Chondrocyte (in vitro differentiated cells): ENCODE measurements at regions not wholly inside any gene's neighbourhood (a gene's known extent, or its start where the extent isn't known, plus 50 kb on each side); places are given as distances from the start of the nearest gene placed in this dataset.

Experiments
- DNase-seq: peaks from one replicate; pipeline ENCODE4 v3.0.0; 2021; ENCODE audit warnings: mixed read lengths, low spot score
- H3K27ac Mint-ChIP-seq: one replicate; pipeline ENCODE4 v1.8.0; 2021; ENCODE audit warnings: mild to moderate bottlenecking, moderate library complexity, mixed read lengths; ENCODE audit not compliant: unreplicated experiment
- H3K27me3 Mint-ChIP-seq: 2 replicates; pipeline ENCODE4 v1.8.0; 2021; ENCODE audit warnings: low read depth, mixed read lengths
- H3K36me3 Mint-ChIP-seq: 2 replicates; pipeline ENCODE4 v1.8.0; 2021; ENCODE audit warnings: low read depth, mixed read lengths
- H3K4me1 Mint-ChIP-seq: 2 replicates; pipeline ENCODE4 v1.8.0; 2021; ENCODE audit warnings: low read depth, mild to moderate bottlenecking, mixed read lengths
- H3K4me3 Mint-ChIP-seq: one replicate; pipeline ENCODE4 v1.8.0; 2021; ENCODE audit warnings: mild to moderate bottlenecking, moderate library complexity, mixed read lengths; ENCODE audit not compliant: unreplicated experiment
- H3K9me3 Mint-ChIP-seq: 2 replicates; pipeline ENCODE4 v1.8.0; 2021; ENCODE audit warnings: low read depth, mixed read lengths
- CTCF ChIP-seq: fragments of 200-600 bp; sonication (generic); IDR thresholded peaks from 2 replicates; pipeline ENCODE4 v1.5.0; 2021; ENCODE audit warnings: antibody characterized with exemption, mild to moderate bottlenecking, moderate library complexity

GRCh38 chr3:117235304-117235703 is 525.7 kb downstream of the TUSC7 start:
- Mint-ChIP-seq H3K27me3 (peaks cover 8% of the 10 kb centered on the region), H3K9me3 (peaks cover 6% of the 10 kb centered on the region), H3K4me1 (no peaks in the 10 kb centered on the region), H3K27ac (no peak overlapping the region), H3K36me3 (no peaks in the 10 kb centered on the region), H3K4me3 (no peak overlapping the region)
- DNase-seq = no peak
- no peak for TF ChIP-seq CTCF

- Mint-ChIP-seq H3K4me1 (no peaks in the 10 kb centered on the region), H3K4me3 (no peak overlapping the region), H3K27ac (no peak overlapping the region), H3K27me3 (peaks cover 10% of the 10 kb centered on the region), H3K36me3 (no peaks in the 10 kb centered on the region), H3K9me3 (peaks cover 6% of the 10 kb centered on the region)
- no peak for DNase-seq
- no peak for TF ChIP-seq CTCF
These were observed 529.2 kb downstream of the TUSC7 start for GRCh38 chr3:117238806-117239205.

GRCh38 chr3:117243657-117244056 is 534.1 kb downstream of the TUSC7 start:
- Mint-ChIP-seq H3K36me3 (no peaks in the 10 kb centered on the region), H3K9me3 (no peaks in the 10 kb centered on the region), H3K27ac (no peak overlapping the region), H3K27me3 (peaks cover 7% of the 10 kb centered on the region), H3K4me1 (no peaks in the 10 kb centered on the region), H3K4me3 (no peak overlapping the region)
- no peak for DNase-seq
- no peak for TF ChIP-seq CTCF

- H3K27me3 Mint-ChIP-seq = peaks cover 4% of the 10 kb centered on the region
- H3K4me3 Mint-ChIP-seq = no peak overlapping the region
- no peaks in the 10 kb centered on the region for H3K9me3 Mint-ChIP-seq
- no peak for TF ChIP-seq CTCF
- DNase-seq = no peak
- no peaks in the 10 kb centered on the region for H3K36me3 Mint-ChIP-seq
- H3K27ac Mint-ChIP-seq = no peak overlapping the region
- H3K4me1 Mint-ChIP-seq = no peaks in the 10 kb centered on the region
These were observed 537.4 kb downstream of the TUSC7 start for GRCh38 chr3:117246771-117247555.

- Mint-ChIP-seq H3K27me3 (peaks cover 3% of the 10 kb centered on the region), H3K4me1 (no peaks in the 10 kb centered on the region), H3K27ac (no peak overlapping the region), H3K4me3 (no peak overlapping the region), H3K36me3 (no peaks in the 10 kb centered on the region), H3K9me3 (no peaks in the 10 kb centered on the region)
- no peak for TF ChIP-seq CTCF
- DNase-seq = no peak
These were observed 538.6 kb downstream of the TUSC7 start for GRCh38 chr3:117248153-117248552.
